Erythroblast (primary cell): ENCODE measurements at regions not wholly inside any gene's neighbourhood (a gene's known extent, or its start where the extent isn't known, plus 50 kb on each side); places are given as distances from the start of the nearest gene placed in this dataset.

Experiments used
- GATA1 ChIP-seq: IDR thresholded peaks from 2 replicates; pipeline ENCODE4 v1.6.1; 2011; ENCODE audit warnings: low read depth, mild to moderate bottlenecking, control low read depth, low read length, moderate library complexity
- POLR2A ChIP-seq: IDR thresholded peaks from 2 replicates; pipeline ENCODE4 v1.6.1; 2011; ENCODE audit warnings: mild to moderate bottlenecking, low read length

GRCh38 chr7:46741181-46741580, 820.1 kb upstream of the IGFBP3 start:
- TF ChIP-seq POLR2A (no peak), GATA1 (no peak)
